Activated naive CD4-positive, alpha-beta T cell treated with anti-CD3 and anti-CD28 coated beads, Interleukin-2, amount 50 U/mL, for 24 hours (primary cell): ENCODE measurements at regions not wholly inside any gene's neighbourhood (a gene's known extent, or its start where the extent isn't known, plus 50 kb on each side); places are given as distances from the start of the nearest gene placed in this dataset.

Experiments used
- H3K27ac Mint-ChIP-seq: one replicate; pipeline ENCODE4 v1.8.0; 2021; ENCODE audit warnings: mild to moderate bottlenecking, mixed read lengths
- H3K27me3 Mint-ChIP-seq: one replicate; pipeline ENCODE4 v1.8.0; 2021; ENCODE audit warnings: mixed read lengths
- H3K36me3 Mint-ChIP-seq: one replicate; pipeline ENCODE4 v1.8.0; 2021; ENCODE audit warnings: mixed read lengths
- H3K4me1 Mint-ChIP-seq: one replicate; pipeline ENCODE4 v1.8.0; 2021; ENCODE audit warnings: mixed read lengths
- H3K4me3 Mint-ChIP-seq: one replicate; pipeline ENCODE4 v1.8.0; 2021; ENCODE audit warnings: mild to moderate bottlenecking, mixed read lengths
- H3K9me3 Mint-ChIP-seq: one replicate; pipeline ENCODE4 v1.8.0; 2021; ENCODE audit warnings: mixed read lengths

GRCh38 chr3:72145506-72146380 is 360.8 kb upstream of the PROK2 start:
- Mint-ChIP-seq H3K9me3 (no peaks in the 10 kb centered on the region), H3K27me3 (peaks cover 3% of the 10 kb centered on the region), H3K36me3 (no peaks in the 10 kb centered on the region), H3K4me3 (no peak overlapping the region), H3K27ac (no peak overlapping the region), H3K4me1 (peaks cover 8% of the 10 kb centered on the region)

GRCh38 chr3:72144773-72145505 is 360.0 kb upstream of the PROK2 start:
- H3K4me3 Mint-ChIP-seq: no peak overlapping the region
- peak overlapping the region; percentile 25 for H3K27ac Mint-ChIP-seq
- H3K36me3 Mint-ChIP-seq: no peaks in the 10 kb centered on the region
- H3K27me3 Mint-ChIP-seq: peaks cover 3% of the 10 kb centered on the region
- H3K9me3 Mint-ChIP-seq: no peaks in the 10 kb centered on the region
- H3K4me1 Mint-ChIP-seq: peaks cover 8% of the 10 kb centered on the region

GRCh38 chr3:72143966-72144717 is 359.2 kb upstream of the PROK2 start:
- peaks cover 3% of the 10 kb centered on the region for H3K27me3 Mint-ChIP-seq
- H3K27ac Mint-ChIP-seq: no peak overlapping the region
- H3K4me3 Mint-ChIP-seq: no peak overlapping the region
- H3K36me3 Mint-ChIP-seq: no peaks in the 10 kb centered on the region
- H3K4me1 Mint-ChIP-seq: peaks cover 8% of the 10 kb centered on the region
- H3K9me3 Mint-ChIP-seq: no peaks in the 10 kb centered on the region

GRCh38 chr3:72143322-72143721 is 358.4 kb upstream of the PROK2 start:
- Mint-ChIP-seq H3K9me3 (no peaks in the 10 kb centered on the region), H3K4me3 (no peak overlapping the region), H3K36me3 (no peaks in the 10 kb centered on the region), H3K4me1 (peaks cover 8% of the 10 kb centered on the region), H3K27me3 (peaks cover 3% of the 10 kb centered on the region), H3K27ac (no peak overlapping the region)

- H3K27me3 Mint-ChIP-seq: peaks cover 3% of the 10 kb centered on the region
- peaks cover 8% of the 10 kb centered on the region for H3K4me1 Mint-ChIP-seq
- H3K9me3 Mint-ChIP-seq: no peaks in the 10 kb centered on the region
- H3K36me3 Mint-ChIP-seq: no peaks in the 10 kb centered on the region
- H3K27ac Mint-ChIP-seq: no peak overlapping the region
- no peak overlapping the region for H3K4me3 Mint-ChIP-seq
These were observed 357.1 kb upstream of the PROK2 start for GRCh38 chr3:72142028-72142427.

- peaks cover 8% of the 10 kb centered on the region for H3K4me1 Mint-ChIP-seq
- no peaks in the 10 kb centered on the region for H3K9me3 Mint-ChIP-seq
- H3K4me3 Mint-ChIP-seq: no peak overlapping the region
- peaks cover 3% of the 10 kb centered on the region for H3K27me3 Mint-ChIP-seq
- H3K27ac Mint-ChIP-seq: no peak overlapping the region
- no peaks in the 10 kb centered on the region for H3K36me3 Mint-ChIP-seq
These were observed 356.3 kb upstream of the PROK2 start for GRCh38 chr3:72141264-72141663.

GRCh38 chr3:72139316-72139715 is 354.4 kb upstream of the PROK2 start:
- peaks cover 12% of the 10 kb centered on the region for H3K4me1 Mint-ChIP-seq

GRCh38 chr3:72137865-72138861 is 353.2 kb upstream of the PROK2 start:
- peaks cover 18% of the 10 kb centered on the region for H3K4me1 Mint-ChIP-seq
- no peak overlapping the region for H3K4me3 Mint-ChIP-seq
- no peak overlapping the region for H3K27ac Mint-ChIP-seq

More at GRCh38 chr3:72139316-72139715, 354.4 kb upstream of the PROK2 start:
- Mint-ChIP-seq H3K27me3 (no peaks in the 10 kb centered on the region), H3K4me3 (no peak overlapping the region), H3K9me3 (no peaks in the 10 kb centered on the region), H3K36me3 (no peaks in the 10 kb centered on the region), H3K27ac (no peak overlapping the region)

GRCh38 chr3:72135636-72136035 is 350.7 kb upstream of the PROK2 start:
- Mint-ChIP-seq H3K4me3 (no peak overlapping the region), H3K36me3 (no peaks in the 10 kb centered on the region), H3K9me3 (no peaks in the 10 kb centered on the region), H3K4me1 (peaks cover 18% of the 10 kb centered on the region), H3K27me3 (no peaks in the 10 kb centered on the region), H3K27ac (peak overlapping the region; percentile 93)

More at GRCh38 chr3:72137865-72138861, 353.2 kb upstream of the PROK2 start:
- Mint-ChIP-seq H3K9me3 (no peaks in the 10 kb centered on the region), H3K27me3 (no peaks in the 10 kb centered on the region), H3K36me3 (no peaks in the 10 kb centered on the region)

GRCh38 chr3:72134989-72135451 is 350.1 kb upstream of the PROK2 start:
- H3K27me3 Mint-ChIP-seq: no peaks in the 10 kb centered on the region
- peaks cover 18% of the 10 kb centered on the region for H3K4me1 Mint-ChIP-seq
- H3K4me3 Mint-ChIP-seq: peak overlapping the region; percentile 49
- no peaks in the 10 kb centered on the region for H3K36me3 Mint-ChIP-seq
- H3K9me3 Mint-ChIP-seq: no peaks in the 10 kb centered on the region
- H3K27ac Mint-ChIP-seq: peak overlapping the region; percentile 93

GRCh38 chr3:72133329-72134011 is 348.5 kb upstream of the PROK2 start:
- no peaks in the 10 kb centered on the region for H3K9me3 Mint-ChIP-seq
- no peak overlapping the region for H3K27ac Mint-ChIP-seq
- no peaks in the 10 kb centered on the region for H3K36me3 Mint-ChIP-seq
- H3K27me3 Mint-ChIP-seq: no peaks in the 10 kb centered on the region
- H3K4me1 Mint-ChIP-seq: peaks cover 18% of the 10 kb centered on the region
- no peak overlapping the region for H3K4me3 Mint-ChIP-seq

- no peak overlapping the region for H3K27ac Mint-ChIP-seq
- H3K9me3 Mint-ChIP-seq: no peaks in the 10 kb centered on the region
- no peaks in the 10 kb centered on the region for H3K27me3 Mint-ChIP-seq
- H3K4me1 Mint-ChIP-seq: peaks cover 18% of the 10 kb centered on the region
- H3K36me3 Mint-ChIP-seq: no peaks in the 10 kb centered on the region
- H3K4me3 Mint-ChIP-seq: no peak overlapping the region
These were observed 347.0 kb upstream of the PROK2 start for GRCh38 chr3:72131899-72132298.

- Mint-ChIP-seq H3K4me3 (no peak overlapping the region), H3K27ac (no peak overlapping the region), H3K36me3 (no peaks in the 10 kb centered on the region), H3K4me1 (peaks cover 18% of the 10 kb centered on the region), H3K9me3 (no peaks in the 10 kb centered on the region), H3K27me3 (no peaks in the 10 kb centered on the region)
These were observed 345.6 kb upstream of the PROK2 start for GRCh38 chr3:72130565-72130964.

GRCh38 chr3:72129501-72130094 is 344.6 kb upstream of the PROK2 start:
- Mint-ChIP-seq H3K4me3 (no peak overlapping the region), H3K36me3 (no peaks in the 10 kb centered on the region), H3K27me3 (no peaks in the 10 kb centered on the region), H3K4me1 (peaks cover 9% of the 10 kb centered on the region), H3K9me3 (no peaks in the 10 kb centered on the region), H3K27ac (no peak overlapping the region)
